WTC11 (cell line): ENCODE measurements at regions not wholly inside any gene's neighbourhood (a gene's known extent, or its start where the extent isn't known, plus 50 kb on each side); places are given as distances from the start of the nearest gene placed in this dataset.

Experiments
- CREB1 ChIP-seq: sonication (generic); formaldehyde crosslinking; IDR thresholded peaks from 2 replicates; pipeline ENCODE4 v1.8.0; 2023; ENCODE audit warnings: mild to moderate bottlenecking, missing genetic modification reagents
- CREM ChIP-seq: sonication (generic); formaldehyde crosslinking; IDR thresholded peaks from 2 replicates; pipeline ENCODE4 v1.8.1; 2022; ENCODE audit warnings: mild to moderate bottlenecking, missing genetic modification reagents, moderate library complexity
- NR1H2 ChIP-seq: sonication (generic); formaldehyde crosslinking; IDR thresholded peaks from 2 replicates; pipeline ENCODE4 v1.9.0; 2021; ENCODE audit warnings: mild to moderate bottlenecking, moderate library complexity, missing genetic modification reagents
- SOX15 ChIP-seq: fragments of 250-450 bp; sonication (Bioruptor Pico); IDR thresholded peaks from 2 replicates; pipeline ENCODE4 v1.9.0; 2021; ENCODE audit warnings: mild to moderate bottlenecking
- TEAD4 ChIP-seq: sonication (generic); formaldehyde crosslinking; IDR thresholded peaks from 2 replicates; pipeline ENCODE4 v1.8.0; 2022; ENCODE audit warnings: mild to moderate bottlenecking, missing genetic modification reagents
- TF ChIP-seq, protein P1 (sequence below): fragments of 200-600 bp; IDR thresholded peaks from 2 replicates; pipeline ENCODE4 v1.8.0; 2022; ENCODE audit warnings: antibody characterized with exemption
- TF ChIP-seq, protein P2 (sequence below): sonication (generic); formaldehyde crosslinking; IDR thresholded peaks from 2 replicates; pipeline ENCODE4 v1.8.1; 2023; ENCODE audit warnings: mild to moderate bottlenecking, missing genetic modification reagents, moderate library complexity
- TF ChIP-seq, protein P3 (sequence below): sonication (generic); formaldehyde crosslinking; conservative IDR thresholded peaks from 2 replicates; pipeline ENCODE4 v1.8.1; 2022; ENCODE audit warnings: mild to moderate bottlenecking, missing genetic modification reagents
- TF ChIP-seq, protein P4 (sequence below): sonication (generic); formaldehyde crosslinking; IDR thresholded peaks from 2 replicates; pipeline ENCODE4 v1.8.1; 2023; ENCODE audit warnings: mild to moderate bottlenecking, missing genetic modification reagents, borderline replicate concordance
- TF ChIP-seq, protein P5 (sequence below): sonication (generic); formaldehyde crosslinking; IDR thresholded peaks from 2 replicates; pipeline ENCODE4 v1.8.1; 2022; ENCODE audit warnings: mild to moderate bottlenecking, missing genetic modification reagents, moderate library complexity, borderline replicate concordance
- TF ChIP-seq, protein P6 (sequence below): sonication (generic); formaldehyde crosslinking; IDR thresholded peaks from 2 replicates; pipeline ENCODE4 v1.8.1; 2022; ENCODE audit warnings: mild to moderate bottlenecking, moderate library complexity, missing genetic modification reagents
- TF ChIP-seq, protein P7 (sequence below): sonication (generic); formaldehyde crosslinking; IDR thresholded peaks from 2 replicates; pipeline ENCODE4 v1.8.0; 2022; ENCODE audit warnings: missing genetic modification reagents

DNA sequence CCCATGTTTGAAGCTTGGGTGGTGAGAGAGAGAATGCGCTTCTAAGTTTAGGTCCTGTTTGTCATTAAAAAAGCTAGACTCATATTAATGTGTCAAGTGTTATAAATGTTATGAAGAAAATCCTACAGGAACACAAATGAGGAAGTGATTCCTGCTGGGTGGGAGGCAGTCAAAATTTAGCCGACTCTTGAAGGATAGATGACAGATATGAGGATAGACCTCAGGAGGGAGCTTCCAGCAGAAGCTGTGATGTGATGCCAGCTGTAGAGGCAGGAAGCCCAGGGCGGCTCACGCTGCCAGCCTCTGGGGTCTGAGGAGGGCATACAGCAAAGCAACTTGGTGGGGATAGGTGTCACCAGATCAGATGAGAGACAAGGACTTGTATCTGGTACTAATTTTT lies 74.7 kb upstream of the ADAMTS16 start:
- TF ChIP-seq NR1H2 (CRISPR knock-in tag): no peak
- TF ChIP-seq, protein P1, sequence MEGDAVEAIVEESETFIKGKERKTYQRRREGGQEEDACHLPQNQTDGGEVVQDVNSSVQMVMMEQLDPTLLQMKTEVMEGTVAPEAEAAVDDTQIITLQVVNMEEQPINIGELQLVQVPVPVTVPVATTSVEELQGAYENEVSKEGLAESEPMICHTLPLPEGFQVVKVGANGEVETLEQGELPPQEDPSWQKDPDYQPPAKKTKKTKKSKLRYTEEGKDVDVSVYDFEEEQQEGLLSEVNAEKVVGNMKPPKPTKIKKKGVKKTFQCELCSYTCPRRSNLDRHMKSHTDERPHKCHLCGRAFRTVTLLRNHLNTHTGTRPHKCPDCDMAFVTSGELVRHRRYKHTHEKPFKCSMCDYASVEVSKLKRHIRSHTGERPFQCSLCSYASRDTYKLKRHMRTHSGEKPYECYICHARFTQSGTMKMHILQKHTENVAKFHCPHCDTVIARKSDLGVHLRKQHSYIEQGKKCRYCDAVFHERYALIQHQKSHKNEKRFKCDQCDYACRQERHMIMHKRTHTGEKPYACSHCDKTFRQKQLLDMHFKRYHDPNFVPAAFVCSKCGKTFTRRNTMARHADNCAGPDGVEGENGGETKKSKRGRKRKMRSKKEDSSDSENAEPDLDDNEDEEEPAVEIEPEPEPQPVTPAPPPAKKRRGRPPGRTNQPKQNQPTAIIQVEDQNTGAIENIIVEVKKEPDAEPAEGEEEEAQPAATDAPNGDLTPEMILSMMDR: no peak
- TF ChIP-seq, protein P2, sequence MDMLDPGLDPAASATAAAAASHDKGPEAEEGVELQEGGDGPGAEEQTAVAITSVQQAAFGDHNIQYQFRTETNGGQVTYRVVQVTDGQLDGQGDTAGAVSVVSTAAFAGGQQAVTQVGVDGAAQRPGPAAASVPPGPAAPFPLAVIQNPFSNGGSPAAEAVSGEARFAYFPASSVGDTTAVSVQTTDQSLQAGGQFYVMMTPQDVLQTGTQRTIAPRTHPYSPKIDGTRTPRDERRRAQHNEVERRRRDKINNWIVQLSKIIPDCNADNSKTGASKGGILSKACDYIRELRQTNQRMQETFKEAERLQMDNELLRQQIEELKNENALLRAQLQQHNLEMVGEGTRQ: no peak
- TF ChIP-seq, protein P3, sequence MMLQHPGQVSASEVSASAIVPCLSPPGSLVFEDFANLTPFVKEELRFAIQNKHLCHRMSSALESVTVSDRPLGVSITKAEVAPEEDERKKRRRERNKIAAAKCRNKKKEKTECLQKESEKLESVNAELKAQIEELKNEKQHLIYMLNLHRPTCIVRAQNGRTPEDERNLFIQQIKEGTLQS (CRISPR knock-in tag): no peak
- TF ChIP-seq, protein P4, sequence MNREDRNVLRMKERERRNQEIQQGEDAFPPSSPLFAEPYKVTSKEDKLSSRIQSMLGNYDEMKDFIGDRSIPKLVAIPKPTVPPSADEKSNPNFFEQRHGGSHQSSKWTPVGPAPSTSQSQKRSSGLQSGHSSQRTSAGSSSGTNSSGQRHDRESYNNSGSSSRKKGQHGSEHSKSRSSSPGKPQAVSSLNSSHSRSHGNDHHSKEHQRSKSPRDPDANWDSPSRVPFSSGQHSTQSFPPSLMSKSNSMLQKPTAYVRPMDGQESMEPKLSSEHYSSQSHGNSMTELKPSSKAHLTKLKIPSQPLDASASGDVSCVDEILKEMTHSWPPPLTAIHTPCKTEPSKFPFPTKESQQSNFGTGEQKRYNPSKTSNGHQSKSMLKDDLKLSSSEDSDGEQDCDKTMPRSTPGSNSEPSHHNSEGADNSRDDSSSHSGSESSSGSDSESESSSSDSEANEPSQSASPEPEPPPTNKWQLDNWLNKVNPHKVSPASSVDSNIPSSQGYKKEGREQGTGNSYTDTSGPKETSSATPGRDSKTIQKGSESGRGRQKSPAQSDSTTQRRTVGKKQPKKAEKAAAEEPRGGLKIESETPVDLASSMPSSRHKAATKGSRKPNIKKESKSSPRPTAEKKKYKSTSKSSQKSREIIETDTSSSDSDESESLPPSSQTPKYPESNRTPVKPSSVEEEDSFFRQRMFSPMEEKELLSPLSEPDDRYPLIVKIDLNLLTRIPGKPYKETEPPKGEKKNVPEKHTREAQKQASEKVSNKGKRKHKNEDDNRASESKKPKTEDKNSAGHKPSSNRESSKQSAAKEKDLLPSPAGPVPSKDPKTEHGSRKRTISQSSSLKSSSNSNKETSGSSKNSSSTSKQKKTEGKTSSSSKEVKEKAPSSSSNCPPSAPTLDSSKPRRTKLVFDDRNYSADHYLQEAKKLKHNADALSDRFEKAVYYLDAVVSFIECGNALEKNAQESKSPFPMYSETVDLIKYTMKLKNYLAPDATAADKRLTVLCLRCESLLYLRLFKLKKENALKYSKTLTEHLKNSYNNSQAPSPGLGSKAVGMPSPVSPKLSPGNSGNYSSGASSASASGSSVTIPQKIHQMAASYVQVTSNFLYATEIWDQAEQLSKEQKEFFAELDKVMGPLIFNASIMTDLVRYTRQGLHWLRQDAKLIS (CRISPR knock-in tag): no peak
- TF ChIP-seq, protein P5, sequence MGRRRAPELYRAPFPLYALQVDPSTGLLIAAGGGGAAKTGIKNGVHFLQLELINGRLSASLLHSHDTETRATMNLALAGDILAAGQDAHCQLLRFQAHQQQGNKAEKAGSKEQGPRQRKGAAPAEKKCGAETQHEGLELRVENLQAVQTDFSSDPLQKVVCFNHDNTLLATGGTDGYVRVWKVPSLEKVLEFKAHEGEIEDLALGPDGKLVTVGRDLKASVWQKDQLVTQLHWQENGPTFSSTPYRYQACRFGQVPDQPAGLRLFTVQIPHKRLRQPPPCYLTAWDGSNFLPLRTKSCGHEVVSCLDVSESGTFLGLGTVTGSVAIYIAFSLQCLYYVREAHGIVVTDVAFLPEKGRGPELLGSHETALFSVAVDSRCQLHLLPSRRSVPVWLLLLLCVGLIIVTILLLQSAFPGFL (CRISPR knock-in tag): no peak
- TF ChIP-seq, protein P6, sequence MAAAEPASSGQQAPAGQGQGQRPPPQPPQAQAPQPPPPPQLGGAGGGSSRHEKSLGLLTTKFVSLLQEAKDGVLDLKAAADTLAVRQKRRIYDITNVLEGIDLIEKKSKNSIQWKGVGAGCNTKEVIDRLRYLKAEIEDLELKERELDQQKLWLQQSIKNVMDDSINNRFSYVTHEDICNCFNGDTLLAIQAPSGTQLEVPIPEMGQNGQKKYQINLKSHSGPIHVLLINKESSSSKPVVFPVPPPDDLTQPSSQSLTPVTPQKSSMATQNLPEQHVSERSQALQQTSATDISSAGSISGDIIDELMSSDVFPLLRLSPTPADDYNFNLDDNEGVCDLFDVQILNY (CRISPR knock-in tag): no peak
- TF ChIP-seq, protein P7, sequence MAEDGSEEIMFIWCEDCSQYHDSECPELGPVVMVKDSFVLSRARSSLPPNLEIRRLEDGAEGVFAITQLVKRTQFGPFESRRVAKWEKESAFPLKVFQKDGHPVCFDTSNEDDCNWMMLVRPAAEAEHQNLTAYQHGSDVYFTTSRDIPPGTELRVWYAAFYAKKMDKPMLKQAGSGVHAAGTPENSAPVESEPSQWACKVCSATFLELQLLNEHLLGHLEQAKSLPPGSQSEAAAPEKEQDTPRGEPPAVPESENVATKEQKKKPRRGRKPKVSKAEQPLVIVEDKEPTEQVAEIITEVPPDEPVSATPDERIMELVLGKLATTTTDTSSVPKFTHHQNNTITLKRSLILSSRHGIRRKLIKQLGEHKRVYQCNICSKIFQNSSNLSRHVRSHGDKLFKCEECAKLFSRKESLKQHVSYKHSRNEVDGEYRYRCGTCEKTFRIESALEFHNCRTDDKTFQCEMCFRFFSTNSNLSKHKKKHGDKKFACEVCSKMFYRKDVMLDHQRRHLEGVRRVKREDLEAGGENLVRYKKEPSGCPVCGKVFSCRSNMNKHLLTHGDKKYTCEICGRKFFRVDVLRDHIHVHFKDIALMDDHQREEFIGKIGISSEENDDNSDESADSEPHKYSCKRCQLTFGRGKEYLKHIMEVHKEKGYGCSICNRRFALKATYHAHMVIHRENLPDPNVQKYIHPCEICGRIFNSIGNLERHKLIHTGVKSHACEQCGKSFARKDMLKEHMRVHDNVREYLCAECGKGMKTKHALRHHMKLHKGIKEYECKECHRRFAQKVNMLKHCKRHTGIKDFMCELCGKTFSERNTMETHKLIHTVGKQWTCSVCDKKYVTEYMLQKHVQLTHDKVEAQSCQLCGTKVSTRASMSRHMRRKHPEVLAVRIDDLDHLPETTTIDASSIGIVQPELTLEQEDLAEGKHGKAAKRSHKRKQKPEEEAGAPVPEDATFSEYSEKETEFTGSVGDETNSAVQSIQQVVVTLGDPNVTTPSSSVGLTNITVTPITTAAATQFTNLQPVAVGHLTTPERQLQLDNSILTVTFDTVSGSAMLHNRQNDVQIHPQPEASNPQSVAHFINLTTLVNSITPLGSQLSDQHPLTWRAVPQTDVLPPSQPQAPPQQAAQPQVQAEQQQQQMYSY (CRISPR knock-in tag): no peak
- no peak for TF ChIP-seq CREB1
- TF ChIP-seq SOX15 (CRISPR knock-in tag): no peak
- TF ChIP-seq CREM (CRISPR knock-in tag): no peak
- TF ChIP-seq TEAD4 (CRISPR knock-in tag): no peak
